ENCODE measurements at regions not wholly inside any gene's neighbourhood (a gene's known extent, or its start where the extent isn't known, plus 50 kb on each side); places are given as distances from the start of the nearest gene placed in this dataset.
"Not testable (repeated sequence)": the region's sequence is repeated elsewhere in the genome, so short reads cannot be mapped to it uniquely, and the experiment has no call there.

DNA sequence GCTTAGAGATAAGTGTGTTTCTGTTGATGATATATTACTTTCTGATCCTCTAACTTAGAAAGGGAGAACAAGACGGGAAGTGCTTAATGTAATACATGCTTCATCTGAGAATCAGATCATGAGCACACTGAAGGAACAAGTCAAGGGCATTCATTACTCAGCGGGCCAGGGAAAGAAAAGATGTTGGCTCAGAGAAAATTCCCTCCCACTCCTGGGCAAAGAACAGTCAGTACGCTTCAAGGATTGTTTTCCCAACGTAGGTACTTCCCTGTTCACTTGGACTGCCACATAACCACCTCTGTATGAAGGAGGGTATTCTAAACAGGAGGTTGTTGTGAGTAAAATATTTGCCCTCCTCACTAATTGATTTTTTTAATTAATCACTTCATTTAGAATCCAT, 374.5 kb upstream of the FMR1 start:
- TF ChIP-seq, protein P1, sequence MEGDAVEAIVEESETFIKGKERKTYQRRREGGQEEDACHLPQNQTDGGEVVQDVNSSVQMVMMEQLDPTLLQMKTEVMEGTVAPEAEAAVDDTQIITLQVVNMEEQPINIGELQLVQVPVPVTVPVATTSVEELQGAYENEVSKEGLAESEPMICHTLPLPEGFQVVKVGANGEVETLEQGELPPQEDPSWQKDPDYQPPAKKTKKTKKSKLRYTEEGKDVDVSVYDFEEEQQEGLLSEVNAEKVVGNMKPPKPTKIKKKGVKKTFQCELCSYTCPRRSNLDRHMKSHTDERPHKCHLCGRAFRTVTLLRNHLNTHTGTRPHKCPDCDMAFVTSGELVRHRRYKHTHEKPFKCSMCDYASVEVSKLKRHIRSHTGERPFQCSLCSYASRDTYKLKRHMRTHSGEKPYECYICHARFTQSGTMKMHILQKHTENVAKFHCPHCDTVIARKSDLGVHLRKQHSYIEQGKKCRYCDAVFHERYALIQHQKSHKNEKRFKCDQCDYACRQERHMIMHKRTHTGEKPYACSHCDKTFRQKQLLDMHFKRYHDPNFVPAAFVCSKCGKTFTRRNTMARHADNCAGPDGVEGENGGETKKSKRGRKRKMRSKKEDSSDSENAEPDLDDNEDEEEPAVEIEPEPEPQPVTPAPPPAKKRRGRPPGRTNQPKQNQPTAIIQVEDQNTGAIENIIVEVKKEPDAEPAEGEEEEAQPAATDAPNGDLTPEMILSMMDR (conservative IDR thresholded peaks at IDR 0.05; ENCODE audit: low read depth, low read length): no peak
- no peak for TF ChIP-seq CHD1 (IDR thresholded peaks at IDR 0.05; ENCODE audit: low read depth, low read length)
- in situ Hi-C loops (cut with MboI; ENCODE audit: low sequenced_read_pairs) (no loop called here), intact Hi-C loops (cut with micrococcal nuclease) (no loop called here), dilution Hi-C loops (cut with HindIII; ENCODE audit: low sequenced_read_pairs, unreplicated experiment) (no loop called here)
- no peaks in the 10 kb centered on the region for H3K9me1 ChIP-seq (ENCODE audit: insufficient read depth, low read length)
- ChIA-PET CTCF (no interaction called here), POLR2A (ENCODE audit: unreplicated experiment) (no interaction called here)
- H3K23ac ChIP-seq (ENCODE audit: low read depth, low read length): no peak overlapping the region
- no peak for ATAC-seq (ENCODE audit: low read depth)
- no peak overlapping the region for H3K14ac ChIP-seq (replicated peaks; ENCODE audit: low read depth, low read length)
- BruUV-seq (replicated peaks): no TSS peak
- H3K4me3 ChIP-seq (ENCODE audit: insufficient read depth, low read depth, low read length): no peak overlapping the region
- no CpG with 5 or more reads among the region's 4 CpGs for WGBS, 2 experiments (ENCODE audit: extremely low coverage in 2 of 2, insufficient read length in 1 of 2)
- H4K5ac ChIP-seq (ENCODE audit: low read depth, low read length): no peak overlapping the region
- H4K91ac ChIP-seq (ENCODE audit: insufficient read depth, low read depth, low read length): no peak overlapping the region
- no peak for DNase-seq
- H3K56ac ChIP-seq (ENCODE audit: extremely low read depth, insufficient read depth, low read length): no peak overlapping the region
- no peak overlapping the region for H3K18ac ChIP-seq (ENCODE audit: low read depth, low read length)
- no peak overlapping the region for H2BK5ac ChIP-seq (ENCODE audit: low read depth, low read length, poor library complexity, severe bottlenecking)
- H3K27ac ChIP-seq (ENCODE audit: insufficient read depth, low read length): no peak overlapping the region
- no peak overlapping the region for H3K9ac ChIP-seq (ENCODE audit: low read depth, low read length)
- no peak overlapping the region for H4K8ac ChIP-seq (ENCODE audit: low read depth in 2 of 2, low read length in 2 of 2)
- no peaks in the 10 kb centered on the region for H3K79me1 ChIP-seq (ENCODE audit: low read depth in 1 of 2, low read length in 2 of 2)
- no peak overlapping the region for H2BK15ac ChIP-seq (ENCODE audit: low read depth, low read length)
- no peak overlapping the region for H2BK120ac ChIP-seq (ENCODE audit: low read depth, low read length)
- no peaks in the 10 kb centered on the region for H3K27me3 ChIP-seq (ENCODE audit: control insufficient read depth, insufficient read depth, low read length)
- no peaks in the 10 kb centered on the region for H3K36me3 ChIP-seq (ENCODE audit: control insufficient read depth, insufficient read depth, low read length)
- H2AFZ ChIP-seq (replicated peaks; ENCODE audit: low read length, poor library complexity): no peak overlapping the region
- H2AK5ac ChIP-seq (ENCODE audit: low read depth, low read length): no peak overlapping the region
- H3K4me1 ChIP-seq (ENCODE audit: control insufficient read depth, insufficient read depth, low read length): no peaks in the 10 kb centered on the region
- H4K20me1 ChIP-seq (ENCODE audit: insufficient read depth, low read length): no peaks in the 10 kb centered on the region
- no peak overlapping the region for H2AK9ac ChIP-seq (replicated peaks; ENCODE audit: low read depth, low read length, poor library complexity)
- no peaks in the 10 kb centered on the region for H3K9me3 ChIP-seq (ENCODE audit: control insufficient read depth, insufficient read depth, low read length)
- H2BK20ac ChIP-seq (ENCODE audit: low read depth, low read length): no peak overlapping the region
- no peak overlapping the region for H3K4ac ChIP-seq (ENCODE audit: low read depth, low read length)
- H3K4me2 ChIP-seq (ENCODE audit: low read depth, low read length): no peak overlapping the region

DNA sequence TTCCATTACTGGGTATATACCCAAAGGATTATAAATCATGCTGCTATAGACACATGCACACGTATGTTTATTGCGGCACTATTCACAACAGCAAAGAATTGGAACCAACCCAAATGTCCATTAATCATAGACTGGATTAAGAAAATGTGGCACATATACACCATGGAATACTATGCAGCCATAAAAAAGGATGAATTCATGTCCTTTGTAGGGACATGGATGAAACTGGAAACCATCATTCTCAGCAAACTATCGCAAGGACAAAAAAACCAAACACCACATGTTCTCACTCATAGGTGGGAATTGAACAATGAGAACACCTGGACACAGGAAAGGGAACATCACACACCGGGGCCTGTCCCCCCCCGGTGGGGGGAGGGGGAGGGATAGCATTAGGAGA, 363.7 kb upstream of the FMR1 start:
- H3K23ac ChIP-seq (ENCODE audit: low read depth, low read length); H2AFZ ChIP-seq (replicated peaks; ENCODE audit: low read length, poor library complexity); BruUV-seq (replicated peaks); DNase-seq; H3K18ac ChIP-seq (ENCODE audit: low read depth, low read length); H3K4me2 ChIP-seq (ENCODE audit: low read depth, low read length); H2BK5ac ChIP-seq (ENCODE audit: low read depth, low read length, poor library complexity, severe bottlenecking); H4K91ac ChIP-seq (ENCODE audit: insufficient read depth, low read depth, low read length); CTCF ChIA-PET; H3K27ac ChIP-seq (ENCODE audit: insufficient read depth, low read length); H3K14ac ChIP-seq (replicated peaks; ENCODE audit: low read depth, low read length); H3K4me1 ChIP-seq (ENCODE audit: control insufficient read depth, insufficient read depth, low read length); H2AK9ac ChIP-seq (replicated peaks; ENCODE audit: low read depth, low read length, poor library complexity); H3K9me3 ChIP-seq (ENCODE audit: control insufficient read depth, insufficient read depth, low read length); H3K36me3 ChIP-seq (ENCODE audit: control insufficient read depth, insufficient read depth, low read length); H3K9me1 ChIP-seq (ENCODE audit: insufficient read depth, low read length); dilution Hi-C loops (cut with HindIII; ENCODE audit: low sequenced_read_pairs, unreplicated experiment); H4K20me1 ChIP-seq (ENCODE audit: insufficient read depth, low read length); H2AK5ac ChIP-seq (ENCODE audit: low read depth, low read length); H2BK120ac ChIP-seq (ENCODE audit: low read depth, low read length); H4K8ac ChIP-seq (ENCODE audit: low read depth in 2 of 2, low read length in 2 of 2); POLR2A ChIA-PET (ENCODE audit: unreplicated experiment); H3K4ac ChIP-seq (ENCODE audit: low read depth, low read length); H3K27me3 ChIP-seq (ENCODE audit: control insufficient read depth, insufficient read depth, low read length); H2BK20ac ChIP-seq (ENCODE audit: low read depth, low read length); H2BK15ac ChIP-seq (ENCODE audit: low read depth, low read length); H3K56ac ChIP-seq (ENCODE audit: extremely low read depth, insufficient read depth, low read length); H3K4me3 ChIP-seq (ENCODE audit: insufficient read depth, low read depth, low read length); H3K9ac ChIP-seq (ENCODE audit: low read depth, low read length); H4K5ac ChIP-seq (ENCODE audit: low read depth, low read length); H3K79me1 ChIP-seq (ENCODE audit: low read depth in 1 of 2, low read length in 2 of 2); intact Hi-C loops (cut with micrococcal nuclease); in situ Hi-C loops (cut with MboI; ENCODE audit: low sequenced_read_pairs); ATAC-seq (ENCODE audit: low read depth): not testable (repeated sequence)
- no CpG with 5 or more reads among the region's 5 CpGs for WGBS, 2 experiments (ENCODE audit: extremely low coverage in 2 of 2, insufficient read length in 1 of 2)

Measured in IMR-90 (cell line).